Upper lobe of right lung (tissue), 1 donor: ENCODE measurements at regions not wholly inside any gene's neighbourhood (a gene's known extent, or its start where the extent isn't known, plus 50 kb on each side); places are given as distances from the start of the nearest gene placed in this dataset.

Experiments
- ATAC-seq: fragments of 200-7000 bp; cut with Tn5 transposase; one replicate; pipeline ENCODE4 v1.9.1; 2020; ENCODE audit warnings: mild to moderate bottlenecking, moderate library complexity
- DNase-seq: peaks from one replicate; pipeline ENCODE4 v3.0.0-alpha.2; 2020
- H3K27ac ChIP-seq: fragments of 200-600 bp; one replicate; pipeline ENCODE4 v1.8.0; 2022
- H3K27me3 ChIP-seq: fragments of 200-600 bp; one replicate; pipeline ENCODE4 v1.8.0; 2022; ENCODE audit warnings: mild to moderate bottlenecking
- H3K36me3 ChIP-seq: fragments of 200-600 bp; one replicate; pipeline ENCODE4 v1.8.0; 2022
- H3K4me1 ChIP-seq: fragments of 200-600 bp; one replicate; pipeline ENCODE4 v1.8.0; 2022
- H3K4me3 ChIP-seq: fragments of 200-600 bp; one replicate; pipeline ENCODE4 v1.8.0; 2022; ENCODE audit warnings: mild to moderate bottlenecking
- H3K9me3 ChIP-seq: fragments of 200-600 bp; one replicate; pipeline ENCODE4 v1.8.0; 2022
- intact Hi-C: fragments of 100-400 bp; cut with DNase I; formaldehyde crosslinking; loops from one replicate; pipeline ENCODE4 v1.11.0; 2022
- TF ChIP-seq, protein P1 (sequence below): fragments of 200-600 bp; IDR thresholded peaks from one replicate; pipeline ENCODE4 v1.8.0; 2022; ENCODE audit warnings: antibody characterized with exemption
- donor health status: DM: no; HTN: yes; CAD: no; lungs with severe emphysema.

DNA sequence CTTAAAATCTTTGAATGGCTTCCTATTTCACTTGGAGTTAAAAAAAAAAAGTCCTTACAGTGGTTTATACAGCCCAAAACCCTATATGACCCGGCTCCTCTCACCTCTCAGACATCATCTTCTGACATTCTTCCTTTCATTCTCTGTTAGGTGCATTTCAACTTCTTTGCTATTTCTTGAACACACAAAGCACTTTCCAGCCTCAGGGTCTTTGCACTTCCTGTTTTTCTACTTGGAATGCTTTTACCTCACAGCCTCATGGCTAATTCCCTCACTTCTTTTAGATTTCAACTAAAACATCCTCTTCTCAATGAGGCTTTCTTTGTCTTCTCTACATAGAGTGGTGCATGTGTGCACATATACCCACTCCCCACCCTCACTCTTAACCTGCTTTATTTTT lies 91.0 kb upstream of the MB21D2 start:
- H3K4me1 ChIP-seq, result no peaks in the 10 kb centered on the region
- DNase-seq (no peak), ATAC-seq (no peak)
- H3K4me3 ChIP-seq, result no peak overlapping the region
- H3K27me3 ChIP-seq, result no peaks in the 10 kb centered on the region
- H3K27ac ChIP-seq, result no peak overlapping the region
- intact Hi-C loops, result no loop called here
- TF ChIP-seq, protein P1, sequence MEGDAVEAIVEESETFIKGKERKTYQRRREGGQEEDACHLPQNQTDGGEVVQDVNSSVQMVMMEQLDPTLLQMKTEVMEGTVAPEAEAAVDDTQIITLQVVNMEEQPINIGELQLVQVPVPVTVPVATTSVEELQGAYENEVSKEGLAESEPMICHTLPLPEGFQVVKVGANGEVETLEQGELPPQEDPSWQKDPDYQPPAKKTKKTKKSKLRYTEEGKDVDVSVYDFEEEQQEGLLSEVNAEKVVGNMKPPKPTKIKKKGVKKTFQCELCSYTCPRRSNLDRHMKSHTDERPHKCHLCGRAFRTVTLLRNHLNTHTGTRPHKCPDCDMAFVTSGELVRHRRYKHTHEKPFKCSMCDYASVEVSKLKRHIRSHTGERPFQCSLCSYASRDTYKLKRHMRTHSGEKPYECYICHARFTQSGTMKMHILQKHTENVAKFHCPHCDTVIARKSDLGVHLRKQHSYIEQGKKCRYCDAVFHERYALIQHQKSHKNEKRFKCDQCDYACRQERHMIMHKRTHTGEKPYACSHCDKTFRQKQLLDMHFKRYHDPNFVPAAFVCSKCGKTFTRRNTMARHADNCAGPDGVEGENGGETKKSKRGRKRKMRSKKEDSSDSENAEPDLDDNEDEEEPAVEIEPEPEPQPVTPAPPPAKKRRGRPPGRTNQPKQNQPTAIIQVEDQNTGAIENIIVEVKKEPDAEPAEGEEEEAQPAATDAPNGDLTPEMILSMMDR, result no peak
- no peaks in the 10 kb centered on the region for H3K36me3 ChIP-seq
- no peaks in the 10 kb centered on the region for H3K9me3 ChIP-seq

DNA sequence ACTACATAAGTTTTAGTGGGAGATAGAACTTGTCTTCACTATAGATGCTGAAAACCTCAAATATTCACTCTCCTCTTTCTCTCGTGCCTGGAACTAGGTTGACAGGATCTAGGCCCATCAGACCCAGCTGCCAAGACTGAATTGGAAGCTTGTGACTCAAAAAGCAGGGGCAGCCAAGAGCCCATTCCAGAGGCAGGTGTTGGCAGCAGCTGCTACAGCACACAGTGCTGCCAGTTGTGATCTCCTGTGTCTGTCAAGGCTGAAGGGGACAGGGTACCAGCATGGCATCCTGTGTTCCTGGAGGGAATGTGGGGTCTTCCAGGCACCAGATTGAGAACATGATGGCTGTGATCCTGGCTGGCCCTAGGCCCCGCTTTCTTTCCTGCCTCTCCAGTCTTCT lies 92.5 kb upstream of the MB21D2 start:
- ATAC-seq, result no peak
- Histone ChIP-seq H3K36me3 (no peaks in the 10 kb centered on the region), H3K9me3 (no peaks in the 10 kb centered on the region), H3K27me3 (no peaks in the 10 kb centered on the region), H3K4me3 (no peak overlapping the region), H3K27ac (no peak overlapping the region), H3K4me1 (no peaks in the 10 kb centered on the region)
- intact Hi-C loops, result no loop called here
- DNase-seq, result no peak
- TF ChIP-seq, protein P1, result no peak

DNA sequence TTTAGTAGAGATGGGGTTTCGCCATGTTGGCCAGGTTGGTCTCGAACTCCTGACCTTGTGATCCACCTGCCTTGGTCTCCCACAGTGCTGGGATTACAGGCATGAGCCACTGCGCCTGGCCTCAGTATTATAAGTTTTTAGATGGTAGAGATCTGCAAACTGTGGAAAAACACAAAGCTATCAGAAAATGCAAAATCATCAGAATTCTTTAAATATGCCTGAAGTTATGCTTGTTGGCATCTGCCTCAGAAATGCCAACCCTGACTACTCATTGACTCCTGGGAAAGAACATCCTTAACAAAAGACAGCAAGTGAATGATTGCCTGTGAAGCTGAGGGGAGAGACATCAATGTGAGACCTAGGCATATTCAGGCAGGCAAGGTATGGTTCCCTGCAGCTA lies 94.3 kb upstream of the MB21D2 start:
- Histone ChIP-seq H3K27ac (no peak overlapping the region), H3K9me3 (no peaks in the 10 kb centered on the region), H3K36me3 (no peaks in the 10 kb centered on the region), H3K4me1 (no peaks in the 10 kb centered on the region), H3K27me3 (no peaks in the 10 kb centered on the region), H3K4me3 (no peak overlapping the region)
- ATAC-seq (no peak), DNase-seq (no peak)
- TF ChIP-seq, protein P1, result no peak
- intact Hi-C loops, result no loop called here

DNA sequence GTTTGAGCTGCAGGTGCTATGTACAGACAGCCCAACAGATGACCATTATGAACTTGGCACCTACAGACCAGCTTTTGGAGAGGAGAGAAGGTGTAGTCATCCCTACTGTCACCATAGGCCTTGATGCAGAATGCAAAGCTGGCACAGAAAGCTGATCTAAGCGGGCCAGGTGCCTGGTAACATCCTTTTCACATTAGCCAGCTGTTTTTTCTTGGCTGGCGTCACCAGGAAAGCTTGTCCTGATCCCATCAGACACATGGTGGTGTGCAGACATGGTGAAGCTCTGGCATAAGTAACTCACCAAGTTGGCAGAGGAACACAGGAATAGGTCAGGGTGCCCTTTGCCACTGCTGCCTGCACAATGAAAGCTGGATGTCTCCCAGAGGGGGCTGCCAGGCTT lies 97.2 kb upstream of the MB21D2 start:
- intact Hi-C loops, result no loop called here
- DNase-seq (no peak), ATAC-seq (no peak)
- Histone ChIP-seq H3K27ac (no peak overlapping the region), H3K4me1 (no peaks in the 10 kb centered on the region), H3K27me3 (no peaks in the 10 kb centered on the region), H3K9me3 (no peaks in the 10 kb centered on the region), H3K36me3 (no peaks in the 10 kb centered on the region), H3K4me3 (no peak overlapping the region)
- TF ChIP-seq, protein P1, result no peak

DNA sequence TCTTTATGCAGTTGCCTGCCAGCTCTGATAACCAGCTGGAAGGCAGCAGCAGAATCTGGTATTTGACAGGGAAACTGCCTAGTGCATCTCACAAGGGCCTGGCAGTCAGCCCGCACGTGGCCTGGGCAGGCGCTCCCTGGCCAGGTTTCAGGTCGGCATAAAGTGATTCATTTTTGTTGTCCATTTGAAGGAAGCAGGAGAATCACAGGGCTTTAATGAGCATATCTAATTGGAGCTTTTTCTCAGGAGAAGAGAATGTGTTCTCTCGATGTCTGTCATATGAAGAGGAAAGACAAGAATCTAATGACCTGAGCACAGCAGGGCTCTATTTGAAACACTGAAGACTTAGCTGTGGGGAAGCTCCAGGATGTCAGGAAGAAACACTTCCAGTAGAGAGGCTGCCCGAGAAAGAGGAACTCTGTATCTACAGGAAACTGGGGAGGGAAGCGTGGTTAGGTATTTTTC lies 98.8 kb upstream of the MB21D2 start:
- Histone ChIP-seq H3K36me3 (no peaks in the 10 kb centered on the region), H3K27ac (no peak overlapping the region), H3K4me1 (no peaks in the 10 kb centered on the region), H3K27me3 (no peaks in the 10 kb centered on the region), H3K4me3 (no peak overlapping the region), H3K9me3 (no peaks in the 10 kb centered on the region)
- peak; percentile 66 for DNase-seq
- TF ChIP-seq, protein P1, result no peak
- intact Hi-C loops, result no loop called here
- ATAC-seq, result peak; percentile 29

DNA sequence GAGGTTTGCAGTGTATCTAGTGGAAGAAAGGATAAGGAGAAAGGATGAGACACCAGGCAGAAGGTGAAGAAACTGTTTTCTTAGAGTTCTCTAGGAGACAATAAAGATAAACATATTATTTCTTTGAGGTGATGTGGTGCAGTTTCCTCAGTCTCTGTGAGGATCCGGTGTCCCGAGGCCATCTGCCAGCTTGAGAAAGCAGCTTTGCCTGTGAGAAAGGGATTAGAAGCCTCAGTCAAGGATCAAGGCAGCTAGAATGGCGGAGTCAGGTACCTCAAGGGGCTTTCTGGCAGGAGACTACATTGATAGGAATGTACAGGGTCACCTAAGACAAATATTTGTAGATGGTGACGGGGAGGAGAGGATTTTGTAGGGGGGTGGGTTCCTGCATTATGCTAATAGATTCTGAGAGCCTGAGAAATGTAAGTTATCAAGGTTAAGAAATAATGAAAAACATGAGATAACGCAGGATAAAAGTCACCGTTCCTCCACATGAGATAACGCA lies 103.9 kb upstream of the MB21D2 start:
- TF ChIP-seq, protein P1, result no peak
- H3K27me3 ChIP-seq, result no peaks in the 10 kb centered on the region
- ATAC-seq, result no peak

More for the DNA sequence above, 103.9 kb upstream of the MB21D2 start:
- Histone ChIP-seq H3K27ac (no peak overlapping the region), H3K4me1 (no peaks in the 10 kb centered on the region), H3K4me3 (no peak overlapping the region), H3K36me3 (no peaks in the 10 kb centered on the region), H3K9me3 (no peaks in the 10 kb centered on the region)
- intact Hi-C loops, result no loop called here
- no peak for DNase-seq
